ENCODE measurements at regions not wholly inside any gene's neighbourhood (a gene's known extent, or its start where the extent isn't known, plus 50 kb on each side); places are given as distances from the start of the nearest gene placed in this dataset.
"Not testable (repeated sequence)": the region's sequence is repeated elsewhere in the genome, so short reads cannot be mapped to it uniquely, and the experiment has no call there.

GRCh38 chr5:36422952-36423351 is 121.2 kb upstream of the RANBP3L start:
- ChIA-PET POLR2A (no interaction called here), CTCF (no interaction called here)
- peaks cover 29% of the 10 kb centered on the region for H3K4me1 Mint-ChIP-seq (ENCODE audit: low read depth, unreplicated experiment)
- Histone ChIP-seq H3K4me3 (ENCODE audit: low read depth, low read length) (no peak overlapping the region), H3K9me3 (0 out of 2 replicates have a peak, but pooled peaks cover 6% of the 10 kb centered on the region), H3K4me1 (peaks cover 45% of the 10 kb centered on the region), H3K36me3 (ENCODE audit: control insufficient read depth, insufficient read depth, low read length) (no peaks in the 10 kb centered on the region), H3K27me3 (replicated peaks; ENCODE audit: control insufficient read depth, insufficient read depth, low read length) (no peaks in the 10 kb centered on the region)
- intact Hi-C loops (cut with micrococcal nuclease; ENCODE audit: unreplicated experiment) = no loop called here
- TF ChIP-seq, protein P1, sequence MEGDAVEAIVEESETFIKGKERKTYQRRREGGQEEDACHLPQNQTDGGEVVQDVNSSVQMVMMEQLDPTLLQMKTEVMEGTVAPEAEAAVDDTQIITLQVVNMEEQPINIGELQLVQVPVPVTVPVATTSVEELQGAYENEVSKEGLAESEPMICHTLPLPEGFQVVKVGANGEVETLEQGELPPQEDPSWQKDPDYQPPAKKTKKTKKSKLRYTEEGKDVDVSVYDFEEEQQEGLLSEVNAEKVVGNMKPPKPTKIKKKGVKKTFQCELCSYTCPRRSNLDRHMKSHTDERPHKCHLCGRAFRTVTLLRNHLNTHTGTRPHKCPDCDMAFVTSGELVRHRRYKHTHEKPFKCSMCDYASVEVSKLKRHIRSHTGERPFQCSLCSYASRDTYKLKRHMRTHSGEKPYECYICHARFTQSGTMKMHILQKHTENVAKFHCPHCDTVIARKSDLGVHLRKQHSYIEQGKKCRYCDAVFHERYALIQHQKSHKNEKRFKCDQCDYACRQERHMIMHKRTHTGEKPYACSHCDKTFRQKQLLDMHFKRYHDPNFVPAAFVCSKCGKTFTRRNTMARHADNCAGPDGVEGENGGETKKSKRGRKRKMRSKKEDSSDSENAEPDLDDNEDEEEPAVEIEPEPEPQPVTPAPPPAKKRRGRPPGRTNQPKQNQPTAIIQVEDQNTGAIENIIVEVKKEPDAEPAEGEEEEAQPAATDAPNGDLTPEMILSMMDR (IDR thresholded peaks at IDR 0.05; ENCODE audit: insufficient read depth in 1 of 2, low read depth in 1 of 2, low read length in 1 of 2, severe bottlenecking in 1 of 2, unreplicated experiment in 1 of 2) = no peak
- no peak overlapping the region for H3K27ac Mint-ChIP-seq (ENCODE audit: unreplicated experiment)
- BruUV-seq (replicated peaks) = no TSS peak
- no peak for DNase-seq
- H3K4me3 Mint-ChIP-seq (ENCODE audit: unreplicated experiment) = no peak overlapping the region
- H3K27me3 Mint-ChIP-seq (ENCODE audit: insufficient read depth, unreplicated experiment) = no peaks in the 10 kb centered on the region
- no peaks in the 10 kb centered on the region for H3K9me3 Mint-ChIP-seq (ENCODE audit: unreplicated experiment)
- H3K36me3 Mint-ChIP-seq (ENCODE audit: insufficient read depth, unreplicated experiment) = peaks cover under 1% of the 10 kb centered on the region

DNA sequence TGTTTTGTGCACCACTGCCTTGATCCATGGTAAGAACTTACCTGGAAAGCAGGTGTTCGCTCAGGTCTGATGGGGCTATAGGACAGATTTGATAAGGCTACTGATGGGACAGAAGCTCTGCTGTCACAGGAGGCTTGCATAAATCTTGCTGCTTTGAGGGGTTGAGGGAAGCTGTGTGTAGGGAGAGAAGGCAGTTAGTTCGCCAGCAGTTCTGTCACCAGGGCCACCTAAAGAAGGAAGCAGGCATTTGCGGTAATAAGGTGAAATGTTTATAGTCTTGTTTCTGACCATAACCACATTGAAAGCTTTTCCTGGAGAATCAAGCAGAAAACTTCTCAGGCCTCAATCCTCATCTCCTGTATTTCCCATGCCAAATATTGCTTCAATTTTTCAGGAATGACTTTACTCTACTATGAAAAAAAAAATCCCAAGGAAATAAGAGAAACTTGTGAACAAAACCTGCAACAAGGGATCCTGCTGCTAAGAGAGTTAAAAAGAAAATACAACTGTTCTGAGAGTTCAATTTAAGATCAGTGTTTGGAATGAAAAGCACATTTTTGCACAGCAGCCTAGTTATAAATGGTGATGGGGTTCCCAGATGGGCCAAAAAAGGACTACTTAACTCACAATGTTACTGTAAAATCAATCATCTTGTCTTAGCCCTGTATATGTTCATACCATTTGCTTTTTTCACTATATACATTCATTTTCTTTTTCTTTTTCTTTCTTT is 122.0 kb upstream of the RANBP3L start:
- Histone ChIP-seq H3K4me1 (peaks cover 37% of the 10 kb centered on the region), H3K27me3 (replicated peaks; ENCODE audit: control insufficient read depth, insufficient read depth, low read length) (no peaks in the 10 kb centered on the region), H3K4me3 (ENCODE audit: low read depth, low read length) (no peak overlapping the region), H3K9me3 (0 out of 2 replicates have a peak, but pooled peaks cover 6% of the 10 kb centered on the region), H3K36me3 (ENCODE audit: control insufficient read depth, insufficient read depth, low read length) (no peaks in the 10 kb centered on the region)
- no peaks in the 10 kb centered on the region for H3K36me3 Mint-ChIP-seq (ENCODE audit: insufficient read depth, unreplicated experiment)
- TF ChIP-seq, protein P1 (IDR thresholded peaks at IDR 0.05; ENCODE audit: insufficient read depth in 1 of 2, low read depth in 1 of 2, low read length in 1 of 2, severe bottlenecking in 1 of 2, unreplicated experiment in 1 of 2) = no peak
- H3K4me3 Mint-ChIP-seq (ENCODE audit: unreplicated experiment) = no peak overlapping the region
- no peak for DNase-seq
- CTCF ChIA-PET = no interaction called here
- intact Hi-C loops (cut with micrococcal nuclease; ENCODE audit: unreplicated experiment) = no loop called here
- no peaks in the 10 kb centered on the region for H3K9me3 Mint-ChIP-seq (ENCODE audit: unreplicated experiment)
- no peaks in the 10 kb centered on the region for H3K27me3 Mint-ChIP-seq (ENCODE audit: insufficient read depth, unreplicated experiment)
- POLR2A ChIA-PET = no interaction called here
- no peak overlapping the region for H3K27ac Mint-ChIP-seq (ENCODE audit: unreplicated experiment)
- no TSS peak for BruUV-seq (replicated peaks)
- peaks cover 30% of the 10 kb centered on the region for H3K4me1 Mint-ChIP-seq (ENCODE audit: low read depth, unreplicated experiment)

DNA sequence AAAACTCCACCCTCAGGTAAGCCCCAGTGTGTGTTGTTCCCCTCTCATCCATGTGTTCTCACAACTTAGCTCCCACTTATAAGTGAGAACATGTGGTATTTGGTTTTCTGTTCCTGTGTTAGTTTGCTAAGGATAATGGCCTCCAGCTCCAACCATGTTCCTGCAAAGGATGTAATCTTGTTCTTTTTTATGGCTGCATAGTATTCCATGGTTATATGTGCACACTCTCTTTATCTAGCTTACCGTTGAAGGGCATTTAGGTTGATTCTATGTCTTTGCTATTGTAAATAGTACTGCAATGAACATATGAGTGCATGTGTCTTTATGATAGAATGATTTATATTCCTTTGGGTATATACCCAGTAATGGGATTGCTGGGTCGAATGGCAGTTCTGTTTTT is 124.4 kb upstream of the RANBP3L start:
- BruUV-seq (replicated peaks); H3K9me3 Mint-ChIP-seq (ENCODE audit: unreplicated experiment); H3K27ac Mint-ChIP-seq (ENCODE audit: unreplicated experiment); H3K27me3 Mint-ChIP-seq (ENCODE audit: insufficient read depth, unreplicated experiment); POLR2A ChIA-PET; CTCF ChIA-PET; H3K36me3 ChIP-seq (ENCODE audit: control insufficient read depth, insufficient read depth, low read length); H3K27me3 ChIP-seq (replicated peaks; ENCODE audit: control insufficient read depth, insufficient read depth, low read length); intact Hi-C loops (cut with micrococcal nuclease; ENCODE audit: unreplicated experiment); H3K4me3 ChIP-seq (ENCODE audit: low read depth, low read length); H3K4me3 Mint-ChIP-seq (ENCODE audit: unreplicated experiment); DNase-seq; H3K9me3 ChIP-seq; H3K36me3 Mint-ChIP-seq (ENCODE audit: insufficient read depth, unreplicated experiment): not testable (repeated sequence)
- peaks cover 17% of the 10 kb centered on the region for H3K4me1 ChIP-seq
- H3K4me1 Mint-ChIP-seq (ENCODE audit: low read depth, unreplicated experiment) = peaks cover 28% of the 10 kb centered on the region

Data from Caco-2 (cell line).